ENCODE measurements at regions not wholly inside any gene's neighbourhood (a gene's known extent, or its start where the extent isn't known, plus 50 kb on each side); places are given as distances from the start of the nearest gene placed in this dataset.

DNA sequence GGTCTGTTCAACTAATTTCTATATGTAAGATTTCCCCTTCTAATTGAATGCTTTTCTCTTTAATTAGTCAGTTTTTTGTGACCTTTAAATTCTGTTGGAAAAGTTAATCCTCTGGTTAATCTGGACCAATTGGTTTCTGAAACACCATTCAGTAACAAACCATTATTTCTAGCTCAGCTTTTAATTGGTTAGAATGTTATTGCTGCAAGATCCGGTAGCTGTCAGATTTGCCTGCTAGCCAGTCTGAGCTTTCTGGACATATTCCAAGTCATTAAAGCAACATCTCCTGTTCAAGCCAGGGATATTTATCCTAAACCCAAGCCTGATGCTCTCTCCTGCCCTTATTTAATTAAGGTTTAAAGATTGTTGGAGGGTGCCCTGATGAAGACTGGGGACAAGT, 55.1 kb upstream of the FBXL4 start:
- POLR2A ChIA-PET: no interaction called here
- H3K9ac ChIP-seq: no peak overlapping the region
- no peaks in the 10 kb centered on the region; the same call in 1 of the 2 replicates for H3K27me3 ChIP-seq (ENCODE audit: insufficient read depth)
- DNase-seq: peak; percentile 58
- H3K36me3 ChIP-seq (replicated peaks in 1 of 2; ENCODE audit: control insufficient read depth in 1 of 2, insufficient read depth in 2 of 2, low read length in 1 of 2): no peaks in the 10 kb centered on the region
- no peaks in the 10 kb centered on the region for H3K79me2 ChIP-seq (ENCODE audit: insufficient read depth)
- H3F3A ChIP-seq (replicated peaks; ENCODE audit: insufficient read depth): no peaks in the 10 kb centered on the region
- H3K9me2 ChIP-seq: no peaks in the 10 kb centered on the region
- no peak overlapping the region for H3K4me3 ChIP-seq (ENCODE audit: low read depth in 2 of 2, low read length in 1 of 2)
- H3K9me3 ChIP-seq: no peaks in the 10 kb centered on the region
- H3K27ac ChIP-seq (ENCODE audit: low read depth in 2 of 2, low read length in 1 of 2): no peak overlapping the region
- H3K4me2 ChIP-seq: no peak overlapping the region
- H4K20me1 ChIP-seq (ENCODE audit: insufficient read depth): no peaks in the 10 kb centered on the region
- H3K4me1 ChIP-seq (ENCODE audit: control insufficient read depth in 1 of 2, insufficient read depth in 2 of 2, low read depth in 1 of 2, low read length in 1 of 2): no peaks in the 10 kb centered on the region
- CTCF ChIA-PET: interaction anchor here (1.2 to 1.3 kb wide), 2 partner anchors 12 to 26 kb away, joined by 3 read pairs; no protein-coding TSS in a partner anchor
- TF ChIP-seq, protein P1, sequence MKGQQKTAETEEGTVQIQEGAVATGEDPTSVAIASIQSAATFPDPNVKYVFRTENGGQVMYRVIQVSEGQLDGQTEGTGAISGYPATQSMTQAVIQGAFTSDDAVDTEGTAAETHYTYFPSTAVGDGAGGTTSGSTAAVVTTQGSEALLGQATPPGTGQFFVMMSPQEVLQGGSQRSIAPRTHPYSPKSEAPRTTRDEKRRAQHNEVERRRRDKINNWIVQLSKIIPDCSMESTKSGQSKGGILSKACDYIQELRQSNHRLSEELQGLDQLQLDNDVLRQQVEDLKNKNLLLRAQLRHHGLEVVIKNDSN (IDR thresholded peaks at IDR 0.05; ENCODE audit: borderline replicate concordance, low read depth): no peak
- TF ChIP-seq CHD2 (IDR thresholded peaks at IDR 0.05; ENCODE audit: low read length, partially characterized antibody): no peak
- no peak for TF ChIP-seq RAD21 (IDR thresholded peaks at IDR 0.05; ENCODE audit: low read length)
- TF ChIP-seq MXI1 (IDR thresholded peaks at IDR 0.05; ENCODE audit: low read depth, low read length): no peak
- no peak for TF ChIP-seq NFIC (IDR thresholded peaks at IDR 0.05; ENCODE audit: borderline replicate concordance)
- WGBS (ENCODE audit: low lambda C conversion rate): 48% methylated on average over 1 of the region's 1 CpG
- H2AFZ ChIP-seq (ENCODE audit: low read depth): no peak overlapping the region

DNA sequence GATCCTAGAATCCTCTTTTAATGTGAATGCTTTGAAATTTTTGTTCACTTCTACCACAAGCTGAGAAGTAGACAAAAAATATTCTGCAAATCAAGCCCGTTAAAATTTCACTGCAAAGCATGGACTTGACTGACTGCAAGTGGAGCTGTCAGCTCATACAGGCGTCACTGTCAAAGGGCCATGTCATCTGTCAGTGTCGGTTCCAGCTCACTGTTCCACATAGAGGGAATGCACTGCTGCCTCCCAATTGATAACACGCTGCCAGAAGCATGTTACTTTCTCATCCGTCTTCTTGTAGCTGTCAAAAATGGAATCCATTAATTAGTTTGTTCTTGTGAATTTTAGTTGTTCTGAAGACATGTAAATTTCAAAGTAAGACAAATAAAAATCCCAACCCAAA, 50.4 kb upstream of the FBXL4 start:
- no peaks in the 10 kb centered on the region for H3K4me1 ChIP-seq (ENCODE audit: control insufficient read depth in 1 of 2, insufficient read depth in 2 of 2, low read depth in 1 of 2, low read length in 1 of 2)
- no peaks in the 10 kb centered on the region for H3K9me2 ChIP-seq
- no peaks in the 10 kb centered on the region for H4K20me1 ChIP-seq (ENCODE audit: insufficient read depth)
- DNase-seq: no peak
- POLR2A ChIA-PET: no interaction called here
- no peak overlapping the region for H3K4me2 ChIP-seq
- no peak overlapping the region for H3K9ac ChIP-seq
- H3K27ac ChIP-seq (ENCODE audit: low read depth in 2 of 2, low read length in 1 of 2): no peak overlapping the region
- no peaks in the 10 kb centered on the region; the same call in 1 of the 2 replicates for H3K27me3 ChIP-seq (ENCODE audit: insufficient read depth)
- H3K9me3 ChIP-seq: no peaks in the 10 kb centered on the region
- no peaks in the 10 kb centered on the region for H3F3A ChIP-seq (replicated peaks; ENCODE audit: insufficient read depth)
- 54% methylated on average over 5 of the region's 5 CpGs for WGBS (ENCODE audit: low lambda C conversion rate)
- no peak overlapping the region for H3K4me3 ChIP-seq (ENCODE audit: low read depth in 2 of 2, low read length in 1 of 2)
- CTCF ChIA-PET: interaction anchor here (1.2 kb wide), 1 partner anchor 13 kb away, joined by 3 read pairs; no protein-coding TSS in a partner anchor
- no peak overlapping the region for H2AFZ ChIP-seq (ENCODE audit: low read depth)
- TF ChIP-seq JUND (IDR thresholded peaks at IDR 0.05) (no peak), RFX5 (IDR thresholded peaks at IDR 0.05; ENCODE audit: low read length) (no peak), MXI1 (IDR thresholded peaks at IDR 0.05; ENCODE audit: low read depth, low read length) (no peak)
- TF ChIP-seq, protein P2, sequence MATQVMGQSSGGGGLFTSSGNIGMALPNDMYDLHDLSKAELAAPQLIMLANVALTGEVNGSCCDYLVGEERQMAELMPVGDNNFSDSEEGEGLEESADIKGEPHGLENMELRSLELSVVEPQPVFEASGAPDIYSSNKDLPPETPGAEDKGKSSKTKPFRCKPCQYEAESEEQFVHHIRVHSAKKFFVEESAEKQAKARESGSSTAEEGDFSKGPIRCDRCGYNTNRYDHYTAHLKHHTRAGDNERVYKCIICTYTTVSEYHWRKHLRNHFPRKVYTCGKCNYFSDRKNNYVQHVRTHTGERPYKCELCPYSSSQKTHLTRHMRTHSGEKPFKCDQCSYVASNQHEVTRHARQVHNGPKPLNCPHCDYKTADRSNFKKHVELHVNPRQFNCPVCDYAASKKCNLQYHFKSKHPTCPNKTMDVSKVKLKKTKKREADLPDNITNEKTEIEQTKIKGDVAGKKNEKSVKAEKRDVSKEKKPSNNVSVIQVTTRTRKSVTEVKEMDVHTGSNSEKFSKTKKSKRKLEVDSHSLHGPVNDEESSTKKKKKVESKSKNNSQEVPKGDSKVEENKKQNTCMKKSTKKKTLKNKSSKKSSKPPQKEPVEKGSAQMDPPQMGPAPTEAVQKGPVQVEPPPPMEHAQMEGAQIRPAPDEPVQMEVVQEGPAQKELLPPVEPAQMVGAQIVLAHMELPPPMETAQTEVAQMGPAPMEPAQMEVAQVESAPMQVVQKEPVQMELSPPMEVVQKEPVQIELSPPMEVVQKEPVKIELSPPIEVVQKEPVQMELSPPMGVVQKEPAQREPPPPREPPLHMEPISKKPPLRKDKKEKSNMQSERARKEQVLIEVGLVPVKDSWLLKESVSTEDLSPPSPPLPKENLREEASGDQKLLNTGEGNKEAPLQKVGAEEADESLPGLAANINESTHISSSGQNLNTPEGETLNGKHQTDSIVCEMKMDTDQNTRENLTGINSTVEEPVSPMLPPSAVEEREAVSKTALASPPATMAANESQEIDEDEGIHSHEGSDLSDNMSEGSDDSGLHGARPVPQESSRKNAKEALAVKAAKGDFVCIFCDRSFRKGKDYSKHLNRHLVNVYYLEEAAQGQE (IDR thresholded peaks at IDR 0.05; ENCODE audit: low read depth, low read length): no peak
- H3K36me3 ChIP-seq (replicated peaks in 1 of 2; ENCODE audit: control insufficient read depth in 1 of 2, insufficient read depth in 2 of 2, low read length in 1 of 2): no peaks in the 10 kb centered on the region
- H3K79me2 ChIP-seq (ENCODE audit: insufficient read depth): no peaks in the 10 kb centered on the region

Small RNA genes in the stretch of these regions (small RNA-seq; reads per million reads assigned to genes)
- gene MIR548AI: 0 reads per million in 7 experiments
